Small intestine (tissue), 7 donors: ENCODE measurements at regions not wholly inside any gene's neighbourhood (a gene's known extent, or its start where the extent isn't known, plus 50 kb on each side); places are given as distances from the start of the nearest gene placed in this dataset.

Source experiments
- DNase-seq, 2 donors: peaks; one replicate each; pipeline versions ENCODE4 v3.0.0 to v3.0.0-alpha.2; 2013
- FAIRE-seq: peaks from 2 replicates; lab custom pipeline; 2012; peaks lifted over from hg19 to GRCh38; lab: Jason Lieb, UNC
- H3K27ac ChIP-seq, 3 donors: one replicate each; pipeline ENCODE4 v1.5.1; 2013; ENCODE audit warnings: low read length in 2 of 3, mild to moderate bottlenecking in 2 of 3, control low read depth in 1 of 3, inconsistent platforms in 1 of 3, low read depth in 1 of 3, moderate library complexity in 1 of 3
- H3K27me3 ChIP-seq, 3 donors: one replicate each; pipeline ENCODE4 v1.6.1; 2013; ENCODE audit warnings: low read length in 3 of 3, inconsistent platforms in 1 of 3; ENCODE audit not compliant: control insufficient read depth in 3 of 3, insufficient read depth in 3 of 3
- H3K36me3 ChIP-seq, 3 donors: one replicate each; pipeline ENCODE4 v1.6.1; 2013; ENCODE audit warnings: low read length in 3 of 3, inconsistent platforms in 1 of 3, low read depth in 1 of 3, mild to moderate bottlenecking in 1 of 3, moderate library complexity in 1 of 3; ENCODE audit not compliant: control insufficient read depth in 3 of 3, insufficient read depth in 2 of 3
- H3K4me1 ChIP-seq, 3 donors: one replicate each; pipeline ENCODE4 v1.6.1; 2013; ENCODE audit warnings: low read length in 2 of 3, inconsistent platforms in 1 of 3, low read depth in 1 of 3, mild to moderate bottlenecking in 1 of 3, moderate library complexity in 1 of 3; ENCODE audit not compliant: control insufficient read depth in 3 of 3, insufficient read depth in 2 of 3
- H3K4me3 ChIP-seq, 3 donors: one replicate each; pipeline ENCODE4 v1.5.1; 2013; ENCODE audit warnings: low read length in 3 of 3, control low read depth in 1 of 3, inconsistent platforms in 1 of 3, low read depth in 1 of 3, mild to moderate bottlenecking in 1 of 3, moderate library complexity in 1 of 3
- H3K9me3 ChIP-seq, 2 donors: one replicate each; pipeline ENCODE4 v1.6.1; 2013; ENCODE audit warnings: low read depth in 1 of 2, low read length in 1 of 2; ENCODE audit not compliant: control insufficient read depth in 2 of 2, insufficient read depth in 1 of 2
- WGBS, 3 donors: extraction: QIAGEN DNeasy Blood & Tissue Kit; methylation state at CpG; one replicate each; pipeline ENCODE4 v1.1.7; 2013; 5-methylcytosine and 5-hydroxymethylcytosine counted together
- donor health status: healthy with polysubstance abuse.
- donor health status: control.
- donor health status: control.
- donor health status: Bipolar disorder and iron deficiency.
- donor health status: healthy.

- WGBS, 3 donors = 87 to 90% (median 88%) methylated on average over 9 of the region's 9 CpGs
- FAIRE-seq = no peak
Observed at GRCh38 chr1:234708700-234709395, 98.9 kb upstream of the IRF2BP2 start.

GRCh38 chr1:234707641-234708040, 97.7 kb upstream of the IRF2BP2 start:
- peak in 1 of 2 donors; percentile 21 for DNase-seq
- H3K27me3 ChIP-seq = no peaks in the 10 kb centered on the region
- no peak for FAIRE-seq
- no peak overlapping the region for H3K4me3 ChIP-seq
- H3K36me3 ChIP-seq = no peaks in the 10 kb centered on the region
- WGBS, 3 donors = 53 to 77% (median 56%) methylated on average over 1 of the region's 1 CpG
- H3K4me1 ChIP-seq = peaks cover 3 to 32% (median 9%) of the 10 kb centered on the region in 3 donors
- peaks cover 0 to 7% of the 10 kb centered on the region in 2 donors for H3K9me3 ChIP-seq
- no peak overlapping the region for H3K27ac ChIP-seq

More at GRCh38 chr1:234708700-234709395, 98.9 kb upstream of the IRF2BP2 start:
- no peak for DNase-seq
- Histone ChIP-seq H3K4me3 (no peak overlapping the region), H3K27me3 (no peaks in the 10 kb centered on the region), H3K4me1 (peaks cover 9 to 42% (median 9%) of the 10 kb centered on the region in 3 donors), H3K36me3 (no peaks in the 10 kb centered on the region), H3K27ac (no peak overlapping the region), H3K9me3 (peaks cover 0 to 7% of the 10 kb centered on the region in 2 donors)

GRCh38 chr1:234706931-234707330, 97.0 kb upstream of the IRF2BP2 start:
- Histone ChIP-seq H3K4me1 (peaks cover 2 to 30% (median 9%) of the 10 kb centered on the region in 3 donors), H3K27ac (no peak overlapping the region), H3K9me3 (peaks cover 0 to 7% of the 10 kb centered on the region in 2 donors), H3K27me3 (no peaks in the 10 kb centered on the region), H3K36me3 (no peaks in the 10 kb centered on the region), H3K4me3 (no peak overlapping the region)
- no peak for FAIRE-seq
- 91 to 96% (median 92%) methylated on average over 1 of the region's 1 CpG for WGBS, 3 donors
- no peak for DNase-seq

GRCh38 chr1:234706199-234706598, 96.2 kb upstream of the IRF2BP2 start:
- Histone ChIP-seq H3K27ac (no peak overlapping the region), H3K4me1 (peaks cover 2 to 24% (median 9%) of the 10 kb centered on the region in 3 donors), H3K4me3 (no peak overlapping the region), H3K27me3 (no peaks in the 10 kb centered on the region), H3K9me3 (peaks cover 0 to 7% of the 10 kb centered on the region in 2 donors), H3K36me3 (no peaks in the 10 kb centered on the region)
- DNase-seq (no peak), FAIRE-seq (no peak)
- WGBS, 3 donors = 89 to 97% (median 94%) methylated on average over 3 of the region's 3 CpGs

- WGBS, 3 donors = 16 to 60% (median 58%) methylated on average over 3 of the region's 3 CpGs
- no peak overlapping the region for H3K4me3 ChIP-seq
- H3K36me3 ChIP-seq = no peaks in the 10 kb centered on the region
- DNase-seq (peak in 1 of 2 donors; percentile 81), FAIRE-seq (no peak)
- H3K27me3 ChIP-seq = no peaks in the 10 kb centered on the region
- H3K4me1 ChIP-seq = peaks cover 2 to 25% (median 10%) of the 10 kb centered on the region in 3 donors
- no peak overlapping the region for H3K27ac ChIP-seq
- H3K9me3 ChIP-seq = peaks cover 0 to 7% of the 10 kb centered on the region in 2 donors
Observed at GRCh38 chr1:234705615-234706014, 95.6 kb upstream of the IRF2BP2 start.

- Histone ChIP-seq H3K27ac (no peak overlapping the region), H3K27me3 (no peaks in the 10 kb centered on the region), H3K9me3 (peaks cover 0 to 7% of the 10 kb centered on the region in 2 donors), H3K4me1 (peaks cover 0 to 28% (median 12%) of the 10 kb centered on the region in 3 donors), H3K36me3 (no peaks in the 10 kb centered on the region), H3K4me3 (no peak overlapping the region)
- FAIRE-seq = no peak
- DNase-seq = no peak
- 94 to 96% (median 95%) methylated on average over 14 of the region's 14 CpGs for WGBS, 3 donors
Observed at GRCh38 chr1:234704106-234704887, 94.3 kb upstream of the IRF2BP2 start.

- H3K27ac ChIP-seq = peak overlapping the region in 1 of 3 donors; percentile 30
- FAIRE-seq (no peak), DNase-seq (no peak)
- no peaks in the 10 kb centered on the region for H3K9me3 ChIP-seq
- H3K4me3 ChIP-seq = no peak overlapping the region
- H3K27me3 ChIP-seq = no peaks in the 10 kb centered on the region
- WGBS, 3 donors = 63 to 80% (median 73%) methylated on average over 7 of the region's 7 CpGs
- no peaks in the 10 kb centered on the region for H3K36me3 ChIP-seq
- peaks cover 0 to 29% (median 8%) of the 10 kb centered on the region in 3 donors for H3K4me1 ChIP-seq
Observed at GRCh38 chr1:234702342-234703000, 92.5 kb upstream of the IRF2BP2 start.

- H3K4me3 ChIP-seq = no peak overlapping the region
- H3K27ac ChIP-seq = peak overlapping the region in 1 of 3 donors; percentile 42
- H3K4me1 ChIP-seq = peaks cover 0 to 23% (median 7%) of the 10 kb centered on the region in 3 donors
- WGBS, 3 donors = 81 to 93% (median 90%) methylated on average over 6 of the region's 6 CpGs
- no peaks in the 10 kb centered on the region for H3K27me3 ChIP-seq
- no peaks in the 10 kb centered on the region for H3K36me3 ChIP-seq
- FAIRE-seq (no peak), DNase-seq (no peak)
- H3K9me3 ChIP-seq = no peaks in the 10 kb centered on the region
Observed at GRCh38 chr1:234701737-234702341, 91.9 kb upstream of the IRF2BP2 start.
